GM12801 (cell line): ENCODE measurements at regions not wholly inside any gene's neighbourhood (a gene's known extent, or its start where the extent isn't known, plus 50 kb on each side); places are given as distances from the start of the nearest gene placed in this dataset.

Experiments
- CTCF ChIP-seq: IDR thresholded peaks from one replicate; pipeline ENCODE4 v1.5.1; 2011; ENCODE audit warnings: control low read depth; ENCODE audit not compliant: insufficient read length; ENCODE audit errors: extremely low read depth

GRCh38 chr5:154664869-154665268 lies 90.3 kb upstream of the LARP1 start:
- TF ChIP-seq CTCF = no peak

GRCh38 chr5:154663424-154663823 lies 91.8 kb upstream of the LARP1 start:
- TF ChIP-seq CTCF = no peak

GRCh38 chr5:154654486-154655371 lies 100.4 kb upstream of the LARP1 start:
- no peak for TF ChIP-seq CTCF

GRCh38 chr5:154653764-154654485 lies 101.3 kb upstream of the LARP1 start:
- TF ChIP-seq CTCF = no peak

GRCh38 chr5:154653418-154653763 lies 101.8 kb upstream of the LARP1 start:
- TF ChIP-seq CTCF = no peak

- no peak for TF ChIP-seq CTCF
Observed at GRCh38 chr5:154652746-154653417, 102.3 kb upstream of the LARP1 start.

GRCh38 chr5:154648706-154649105 lies 106.5 kb upstream of the LARP1 start:
- TF ChIP-seq CTCF = no peak
